HepG2 (cell line): ENCODE measurements at regions not wholly inside any gene's neighbourhood (a gene's known extent, or its start where the extent isn't known, plus 50 kb on each side); places are given as distances from the start of the nearest gene placed in this dataset.

Experiments used
- CTCF ChIP-seq: sonication (generic); formaldehyde crosslinking; IDR thresholded peaks from 2 replicates; pipeline ENCODE4 v1.5.0; 2020; ENCODE audit warnings: mild to moderate bottlenecking, missing genetic modification reagents, moderate library complexity
- POLR2AphosphoS2 ChIP-seq: IDR thresholded peaks from 2 replicates; pipeline ENCODE4 v1.6.1; 2011; ENCODE audit warnings: low read depth, low read length, improper control_type of control experiment

GRCh38 chr1:68617942-68618341, 121.1 kb upstream of the DEPDC1 start:
- TF ChIP-seq POLR2AphosphoS2 (no peak), CTCF (no peak)
